Activated naive CD4-positive, alpha-beta T cell treated with anti-CD3 and anti-CD28 coated beads for 36 hours (primary cell): ENCODE measurements at regions not wholly inside any gene's neighbourhood (a gene's known extent, or its start where the extent isn't known, plus 50 kb on each side); places are given as distances from the start of the nearest gene placed in this dataset.

Experiments
- CTCF ChIA-PET: fragments of 350-600 bp; sonication (Branson Sonifier 250); formaldehyde crosslinking; loops from one replicate; lab custom pipeline; 2021; ENCODE audit warnings: antibody characterized with exemption; lab: Charles Lee
- DNase-seq: peaks from one replicate; pipeline ENCODE4 v3.0.0-alpha.2; 2020
- H3K27ac Mint-ChIP-seq: one replicate; pipeline ENCODE4 v1.8.0; 2021; ENCODE audit warnings: mild to moderate bottlenecking, mixed read lengths
- H3K27me3 Mint-ChIP-seq: one replicate; pipeline ENCODE4 v1.8.0; 2021; ENCODE audit warnings: low read depth, mixed read lengths
- H3K36me3 Mint-ChIP-seq: one replicate; pipeline ENCODE4 v1.8.0; 2021; ENCODE audit warnings: low read depth, mixed read lengths
- H3K4me1 Mint-ChIP-seq: one replicate; pipeline ENCODE4 v1.8.0; 2021; ENCODE audit warnings: low read depth, mixed read lengths
- H3K4me3 Mint-ChIP-seq: one replicate; pipeline ENCODE4 v1.8.0; 2021; ENCODE audit warnings: mild to moderate bottlenecking, moderate library complexity, mixed read lengths
- H3K9me3 Mint-ChIP-seq: one replicate; pipeline ENCODE4 v1.8.0; 2021; ENCODE audit warnings: mixed read lengths
- intact Hi-C: fragments of 100-400 bp; cut with micrococcal nuclease; formaldehyde crosslinking; loops from one replicate; pipeline ENCODE4 v1.15.1; 2023

DNA sequence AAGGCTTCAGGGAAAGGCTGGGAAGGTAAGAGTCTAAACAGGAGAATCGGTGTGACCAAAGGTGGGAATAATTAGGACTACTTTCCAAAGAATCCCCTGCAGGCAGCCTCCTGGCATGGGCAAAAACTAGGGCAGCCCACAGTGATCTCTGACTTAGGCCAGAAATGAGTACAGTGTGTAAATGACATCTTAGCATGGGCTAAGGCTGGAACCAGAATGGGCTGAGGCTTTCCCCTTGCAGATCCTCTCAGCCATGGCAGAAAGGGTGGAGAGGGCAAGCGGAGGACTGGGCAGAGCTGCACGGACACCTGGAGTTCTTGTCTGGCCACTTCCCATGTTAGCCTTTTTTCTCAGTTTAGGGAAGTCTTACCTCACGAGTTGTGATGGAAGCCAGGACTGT is 69.9 kb upstream of the FOXQ1 start:
- CTCF ChIA-PET, result no interaction called here
- no peak for DNase-seq
- H3K27ac Mint-ChIP-seq, result no peak overlapping the region
- intact Hi-C loops, result no loop called here
- H3K36me3 Mint-ChIP-seq, result no peaks in the 10 kb centered on the region
- H3K9me3 Mint-ChIP-seq, result no peaks in the 10 kb centered on the region
- no peak overlapping the region for H3K4me3 Mint-ChIP-seq
- no peaks in the 10 kb centered on the region for H3K4me1 Mint-ChIP-seq
- peaks cover 5% of the 10 kb centered on the region for H3K27me3 Mint-ChIP-seq

DNA sequence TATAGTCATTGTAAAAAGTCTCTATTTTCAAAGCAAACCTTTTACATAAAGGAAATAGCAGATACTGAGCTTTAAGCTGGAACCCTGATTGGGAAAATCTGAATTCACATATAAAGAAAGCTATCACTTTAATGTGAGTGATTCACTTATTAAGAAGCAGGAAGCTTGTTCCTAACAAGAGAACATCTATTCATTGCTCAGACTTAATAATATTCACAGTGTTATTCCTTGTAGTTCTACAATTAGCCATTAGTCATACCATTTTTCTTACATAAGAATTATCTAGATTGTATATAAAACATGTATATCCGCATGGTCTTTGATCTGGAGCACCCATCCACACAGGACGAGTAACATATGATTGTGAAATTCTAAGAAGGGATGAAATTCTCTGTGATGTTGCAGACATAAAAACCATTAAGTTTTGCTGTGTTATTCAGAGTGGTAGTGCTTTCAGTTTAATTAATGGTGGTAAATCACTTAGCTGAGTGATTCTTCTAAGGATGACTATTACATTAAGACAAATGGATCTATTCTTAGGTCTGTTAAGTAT is 71.1 kb upstream of the FOXQ1 start:
- H3K4me3 Mint-ChIP-seq, result no peak overlapping the region
- DNase-seq, result no peak
- no peak overlapping the region for H3K27ac Mint-ChIP-seq
- peaks cover 5% of the 10 kb centered on the region for H3K27me3 Mint-ChIP-seq
- intact Hi-C loops, result no loop called here
- CTCF ChIA-PET, result interaction anchor here (1.0 kb wide), 1 partner anchor 38 kb away, joined by 3 read pairs; no protein-coding TSS in a partner anchor
- H3K9me3 Mint-ChIP-seq, result no peaks in the 10 kb centered on the region
- H3K36me3 Mint-ChIP-seq, result no peaks in the 10 kb centered on the region
- H3K4me1 Mint-ChIP-seq, result no peaks in the 10 kb centered on the region

GRCh38 chr6:1239805-1240204 is 72.1 kb upstream of the FOXQ1 start:
- Mint-ChIP-seq H3K27ac (no peak overlapping the region), H3K9me3 (no peaks in the 10 kb centered on the region), H3K36me3 (no peaks in the 10 kb centered on the region), H3K4me1 (no peaks in the 10 kb centered on the region), H3K4me3 (no peak overlapping the region), H3K27me3 (peaks cover 5% of the 10 kb centered on the region)
- intact Hi-C loops, result no loop called here
- no peak for DNase-seq
- CTCF ChIA-PET, result interaction anchor here (1.0 kb wide), 1 partner anchor 39 kb away, joined by 3 read pairs; no protein-coding TSS in a partner anchor

DNA sequence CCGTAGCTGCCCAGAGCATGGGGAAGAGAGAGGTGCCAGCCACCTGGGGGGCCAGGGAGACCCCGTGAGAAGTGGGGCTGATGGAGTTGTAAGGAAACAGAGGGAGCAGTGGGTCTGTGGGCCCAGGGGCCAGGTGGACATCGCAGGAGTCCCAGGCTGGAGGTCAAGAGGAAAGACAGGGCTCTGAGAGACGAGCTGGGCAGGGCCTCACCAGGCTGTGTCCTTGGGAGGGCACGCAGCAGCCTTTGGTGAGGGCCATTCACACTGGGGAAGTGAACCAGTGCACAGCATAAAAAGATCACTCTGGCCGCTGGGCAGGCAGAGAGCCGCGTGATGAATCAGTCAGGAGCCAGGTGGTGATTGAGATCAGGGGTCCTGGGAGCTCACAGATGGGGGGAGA is 73.9 kb upstream of the FOXQ1 start:
- no peak for DNase-seq
- H3K4me3 Mint-ChIP-seq, result no peak overlapping the region
- H3K27ac Mint-ChIP-seq, result no peak overlapping the region
- no peaks in the 10 kb centered on the region for H3K4me1 Mint-ChIP-seq
- CTCF ChIA-PET, result no interaction called here
- peaks cover 3% of the 10 kb centered on the region for H3K27me3 Mint-ChIP-seq
- no peaks in the 10 kb centered on the region for H3K36me3 Mint-ChIP-seq
- no peaks in the 10 kb centered on the region for H3K9me3 Mint-ChIP-seq
- intact Hi-C loops, result no loop called here

DNA sequence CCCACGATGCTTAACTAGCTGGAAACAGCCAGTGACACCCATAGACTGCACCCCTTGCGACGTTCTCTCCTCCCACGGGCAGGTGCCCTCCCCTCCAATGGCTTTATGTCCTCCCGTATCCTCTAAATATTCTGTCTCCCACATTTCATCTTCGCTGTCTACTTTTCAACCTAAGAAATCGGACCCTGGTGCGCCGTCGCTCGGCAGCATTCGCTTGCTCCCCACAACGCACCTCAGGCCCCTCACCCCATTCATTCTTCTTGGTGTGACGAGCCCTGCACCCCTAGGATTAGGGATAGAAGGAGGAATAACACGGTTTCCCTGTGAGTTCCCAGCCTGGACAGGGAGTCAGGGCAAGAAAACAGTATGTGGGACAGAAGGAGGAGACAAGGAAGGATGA is 74.3 kb upstream of the FOXQ1 start:
- intact Hi-C loops, result no loop called here
- Mint-ChIP-seq H3K36me3 (no peaks in the 10 kb centered on the region), H3K4me3 (no peak overlapping the region), H3K4me1 (no peaks in the 10 kb centered on the region), H3K27me3 (peaks cover 3% of the 10 kb centered on the region), H3K27ac (no peak overlapping the region), H3K9me3 (no peaks in the 10 kb centered on the region)
- CTCF ChIA-PET, result interaction anchor here (0.8 kb wide), 1 partner anchor 9 kb away, joined by 4 read pairs; no protein-coding TSS in a partner anchor
- DNase-seq, result no peak

- Mint-ChIP-seq H3K27ac (no peak overlapping the region), H3K36me3 (no peaks in the 10 kb centered on the region), H3K9me3 (no peaks in the 10 kb centered on the region), H3K27me3 (peaks cover 3% of the 10 kb centered on the region), H3K4me3 (no peak overlapping the region), H3K4me1 (no peaks in the 10 kb centered on the region)
- CTCF ChIA-PET, result no interaction called here
- intact Hi-C loops, result no loop called here
- no peak for DNase-seq
These were observed 76.1 kb upstream of the FOXQ1 start for GRCh38 chr6:1235825-1236224.

DNA sequence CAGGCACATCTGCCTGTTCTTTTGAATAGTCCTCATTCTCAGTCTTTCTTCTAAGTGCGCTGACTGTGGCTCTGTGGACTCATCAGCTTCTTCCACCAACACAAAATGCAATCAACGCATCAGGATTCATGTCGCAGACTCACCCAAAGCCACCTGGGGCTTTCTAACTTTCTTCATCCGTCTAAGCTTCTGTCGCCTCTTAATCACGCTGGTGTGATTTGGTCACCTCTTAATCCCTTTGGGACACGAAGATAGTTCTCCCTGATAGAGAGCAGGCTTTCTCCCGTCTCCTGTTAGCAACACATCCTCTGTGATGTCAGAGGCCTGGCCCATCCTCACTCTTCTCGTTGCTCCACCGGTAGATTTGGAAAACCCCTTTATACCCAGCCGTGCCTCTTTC is 78.0 kb upstream of the FOXQ1 start:
- Mint-ChIP-seq H3K36me3 (no peaks in the 10 kb centered on the region), H3K9me3 (no peaks in the 10 kb centered on the region), H3K4me3 (no peak overlapping the region), H3K27ac (no peak overlapping the region), H3K4me1 (no peaks in the 10 kb centered on the region), H3K27me3 (peaks cover 6% of the 10 kb centered on the region)
- CTCF ChIA-PET, result no interaction called here
- intact Hi-C loops, result no loop called here
- no peak for DNase-seq

DNA sequence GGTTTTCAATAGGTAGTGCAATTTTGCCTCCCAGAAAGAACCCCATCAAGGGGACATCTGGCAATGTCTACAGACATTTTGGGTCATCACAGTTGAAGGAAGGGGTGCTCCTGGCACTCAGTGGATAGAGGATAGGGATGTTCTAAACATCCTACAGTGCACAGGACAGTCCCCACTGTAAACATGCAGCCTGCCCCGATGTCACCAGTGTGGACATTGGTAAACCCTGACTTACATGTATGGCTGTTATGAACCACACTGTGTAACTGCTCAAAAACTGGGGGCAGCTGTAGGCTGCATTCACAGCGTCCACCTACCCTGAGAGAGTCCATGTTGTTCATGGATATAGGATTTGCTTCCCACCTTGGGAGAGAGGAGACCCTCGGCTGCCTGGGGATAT is 79.3 kb upstream of the FOXQ1 start:
- Mint-ChIP-seq H3K9me3 (no peaks in the 10 kb centered on the region), H3K27me3 (peaks cover 4% of the 10 kb centered on the region), H3K27ac (no peak overlapping the region), H3K36me3 (no peaks in the 10 kb centered on the region), H3K4me1 (no peaks in the 10 kb centered on the region), H3K4me3 (no peak overlapping the region)
- CTCF ChIA-PET, result no interaction called here
- DNase-seq, result no peak
- intact Hi-C loops, result no loop called here

- no peaks in the 10 kb centered on the region for H3K4me1 Mint-ChIP-seq
- H3K9me3 Mint-ChIP-seq, result no peaks in the 10 kb centered on the region
- CTCF ChIA-PET, result no interaction called here
- no peak overlapping the region for H3K27ac Mint-ChIP-seq
- intact Hi-C loops, result no loop called here
- DNase-seq, result no peak
- H3K4me3 Mint-ChIP-seq, result no peak overlapping the region
- H3K36me3 Mint-ChIP-seq, result no peaks in the 10 kb centered on the region
- H3K27me3 Mint-ChIP-seq, result peaks cover 4% of the 10 kb centered on the region
These were observed 80.0 kb upstream of the FOXQ1 start for GRCh38 chr6:1231941-1232340.

DNA sequence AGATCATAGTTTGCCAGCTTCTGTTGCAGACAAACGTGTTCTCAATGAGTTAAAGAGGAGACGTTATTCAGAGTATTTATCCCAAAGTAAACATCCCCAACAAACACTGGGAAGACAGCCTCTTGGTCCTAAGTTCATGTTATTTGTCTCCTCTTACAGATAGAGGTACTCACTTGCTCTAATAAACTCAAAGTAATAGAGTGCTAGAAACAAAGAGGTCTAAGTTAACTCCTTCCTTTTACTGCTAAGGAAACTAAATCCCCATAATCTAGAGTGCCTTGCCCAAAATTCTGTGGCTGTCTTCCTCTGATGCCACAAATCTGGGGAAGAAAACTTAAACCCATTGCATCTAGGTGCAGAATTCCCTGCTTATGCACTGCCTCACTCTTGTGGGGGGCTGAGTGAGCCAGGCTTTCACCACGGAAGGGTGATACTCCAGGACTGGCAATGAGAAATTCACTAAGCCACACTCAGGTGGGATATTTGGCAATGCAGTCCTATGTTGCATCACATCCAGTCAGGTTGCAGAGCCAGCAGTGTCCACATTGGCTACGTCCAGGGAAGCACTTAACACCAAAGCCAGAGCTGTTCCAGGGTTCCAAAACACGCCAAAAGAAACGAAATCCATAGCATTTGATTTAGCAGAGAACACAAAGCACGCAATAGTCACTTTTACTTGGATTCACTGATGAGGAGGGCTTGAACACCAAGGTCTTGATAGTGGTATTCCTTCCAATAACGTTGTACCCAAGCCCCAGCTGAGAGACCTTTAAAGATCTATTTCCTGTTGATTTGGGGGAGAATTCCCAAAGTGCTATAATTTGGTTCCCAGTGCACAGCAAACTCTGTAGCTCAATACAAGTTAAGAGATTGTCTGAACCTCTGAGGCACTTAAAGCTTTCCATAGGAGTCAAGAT is 81.0 kb upstream of the FOXQ1 start:
- DNase-seq, result no peak
- H3K4me3 Mint-ChIP-seq, result no peak overlapping the region
- H3K36me3 Mint-ChIP-seq, result no peaks in the 10 kb centered on the region
- no peak overlapping the region for H3K27ac Mint-ChIP-seq
- H3K4me1 Mint-ChIP-seq, result no peaks in the 10 kb centered on the region
- intact Hi-C loops, result no loop called here
- H3K27me3 Mint-ChIP-seq, result peaks cover 8% of the 10 kb centered on the region
- CTCF ChIA-PET, result no interaction called here
- no peaks in the 10 kb centered on the region for H3K9me3 Mint-ChIP-seq

DNA sequence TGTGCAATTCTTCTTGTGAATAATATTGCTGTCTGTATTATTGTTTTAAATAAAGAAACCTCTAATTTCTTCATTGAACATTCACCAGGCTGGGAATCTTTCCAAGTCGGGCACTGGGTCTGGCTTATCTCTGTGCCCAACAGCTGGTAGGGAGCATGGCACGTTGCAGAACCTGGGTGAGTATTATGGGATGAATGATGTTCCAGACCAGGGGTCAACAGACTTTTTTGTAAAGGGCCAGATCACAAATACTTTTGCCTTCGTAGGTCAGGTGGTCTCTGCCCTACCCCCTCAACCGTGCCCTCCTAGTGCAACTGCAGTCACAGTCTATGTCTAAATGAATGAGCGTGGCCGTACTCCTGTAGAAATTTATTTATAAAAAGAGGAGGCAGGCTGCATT is 81.6 kb upstream of the FOXQ1 start:
- no peak for DNase-seq
- Mint-ChIP-seq H3K4me3 (no peak overlapping the region), H3K27ac (no peak overlapping the region), H3K36me3 (no peaks in the 10 kb centered on the region), H3K27me3 (peaks cover 8% of the 10 kb centered on the region), H3K4me1 (no peaks in the 10 kb centered on the region), H3K9me3 (no peaks in the 10 kb centered on the region)
- intact Hi-C loops, result no loop called here
- CTCF ChIA-PET, result no interaction called here

DNA sequence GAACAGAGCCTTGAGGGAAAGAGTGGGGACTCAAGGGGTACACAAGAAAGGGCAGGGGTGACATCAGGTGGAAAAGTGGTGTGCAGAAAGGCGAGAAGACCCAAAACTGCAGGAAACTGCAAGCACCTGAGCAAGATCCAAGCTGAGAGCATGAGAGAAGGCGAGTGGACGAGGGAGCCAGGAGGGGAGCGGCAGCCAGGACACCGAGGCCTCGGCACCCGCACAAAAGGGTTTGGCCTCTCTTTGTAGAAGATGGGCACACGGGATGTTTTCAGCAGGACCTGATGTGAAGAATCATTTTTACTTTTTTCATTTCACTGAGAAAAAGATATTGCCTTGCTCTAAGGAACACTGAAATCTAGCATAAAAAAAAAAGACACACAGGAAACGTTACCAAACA is 82.1 kb upstream of the FOXQ1 start:
- no peaks in the 10 kb centered on the region for H3K9me3 Mint-ChIP-seq
- peaks cover 8% of the 10 kb centered on the region for H3K27me3 Mint-ChIP-seq
- CTCF ChIA-PET, result no interaction called here

DNA sequence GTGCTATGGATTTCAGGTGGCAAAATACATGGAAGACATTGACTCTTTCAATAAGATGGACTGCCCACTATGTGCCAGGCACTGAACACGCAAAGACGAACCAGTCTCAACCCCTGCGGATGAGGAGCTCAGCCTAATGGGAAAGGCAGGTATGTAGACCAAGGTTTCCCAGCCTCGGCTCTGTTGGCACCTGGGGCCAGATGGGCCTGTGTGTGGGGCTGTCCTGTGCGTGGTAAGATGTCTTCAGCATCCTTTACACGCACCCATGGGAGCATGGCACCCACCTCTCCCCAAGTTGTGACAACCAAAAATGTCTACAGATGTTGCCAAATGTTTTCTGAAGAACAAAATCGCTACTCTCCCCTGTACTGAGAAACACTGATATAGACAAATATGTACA is 82.6 kb upstream of the FOXQ1 start:
- CTCF ChIA-PET, result no interaction called here
- no peaks in the 10 kb centered on the region for H3K4me1 Mint-ChIP-seq
- H3K9me3 Mint-ChIP-seq, result no peaks in the 10 kb centered on the region
- intact Hi-C loops, result no loop called here
- no peak overlapping the region for H3K27ac Mint-ChIP-seq
- no peak for DNase-seq
- H3K27me3 Mint-ChIP-seq, result peaks cover 8% of the 10 kb centered on the region
- H3K36me3 Mint-ChIP-seq, result no peaks in the 10 kb centered on the region
- H3K4me3 Mint-ChIP-seq, result no peak overlapping the region

More for the DNA sequence above, 82.1 kb upstream of the FOXQ1 start:
- intact Hi-C loops, result no loop called here
- no peak overlapping the region for H3K4me3 Mint-ChIP-seq
- H3K36me3 Mint-ChIP-seq, result no peaks in the 10 kb centered on the region
- no peak overlapping the region for H3K27ac Mint-ChIP-seq
- DNase-seq, result no peak
- no peaks in the 10 kb centered on the region for H3K4me1 Mint-ChIP-seq
